GM12891 (cell line): ENCODE measurements at regions not wholly inside any gene's neighbourhood (a gene's known extent, or its start where the extent isn't known, plus 50 kb on each side); places are given as distances from the start of the nearest gene placed in this dataset.

ENCODE experiments used
- POLR2A ChIP-seq: IDR thresholded peaks from 2 replicates; pipeline ENCODE4 v1.6.1; 2011; ENCODE audit warnings: low read depth, low read length, control low read depth
- POLR2AphosphoS5 ChIP-seq: IDR thresholded peaks from 2 replicates; pipeline ENCODE4 v1.6.1; 2011; ENCODE audit warnings: low read depth, low read length, control low read depth
- TAF1 ChIP-seq: IDR thresholded peaks from 2 replicates; pipeline ENCODE4 v1.6.1; 2011; ENCODE audit warnings: low read depth, low read length, control low read depth

DNA sequence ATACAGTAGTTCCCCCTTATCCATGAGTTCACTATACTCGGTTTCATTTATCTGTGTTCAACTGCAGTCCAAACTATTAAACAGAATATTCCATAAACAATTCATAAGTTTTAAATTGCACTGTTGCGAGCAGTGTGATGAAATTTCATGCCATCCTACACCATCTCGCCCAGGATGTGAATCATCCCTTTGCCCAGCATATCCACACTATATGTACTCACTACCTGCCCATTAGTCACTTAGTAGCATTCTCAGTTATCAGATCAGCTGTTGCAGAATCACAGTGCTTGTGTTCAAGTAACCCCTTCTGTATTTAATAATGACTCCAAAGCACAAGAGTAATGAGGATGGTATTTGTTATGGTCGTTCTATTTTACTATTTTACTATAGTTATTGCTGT, 51.5 kb downstream of the SHOC1 start:
- TF ChIP-seq POLR2A (no peak), POLR2AphosphoS5 (no peak), TAF1 (no peak)
